GM12878 (cell line): ENCODE measurements at regions not wholly inside any gene's neighbourhood (a gene's known extent, or its start where the extent isn't known, plus 50 kb on each side); places are given as distances from the start of the nearest gene placed in this dataset.

Experiments used
- ATAC-seq: fragments of 200-7000 bp; cut with Tn5 transposase; 3 replicates; pipeline ENCODE4 v1.9.1; 2020; ENCODE audit warnings: mild to moderate bottlenecking, moderate library complexity
- BruUV-seq: library from RNA; stranded (reverse); fragments of 400-500 nt; replicated peaks from 2 replicates; lab custom pipeline; 2021; lab: Mats Ljungman, UMichigan
- CTCF ChIA-PET: fragments of 300-600 bp; sonication (Branson Sonifier 250); formaldehyde crosslinking; extraction: SDS; loops from one replicate; lab custom pipeline; 2021; ENCODE audit warnings: inconsistent platforms; lab: Yijun Ruan, JAX
- POLR2A ChIA-PET: fragments of 350-600 bp; formaldehyde crosslinking; extraction: SDS; loops from one replicate; lab custom pipeline; 2021; ENCODE audit warnings: inconsistent platforms; lab: Charles Lee
- RAD21 ChIA-PET: fragments of 300-600 bp; sonication (Branson Sonifier 250); formaldehyde crosslinking; loops from one replicate; lab custom pipeline; 2023; ENCODE audit warnings: antibody characterized with exemption; ENCODE audit not compliant: unreplicated experiment; lab: Charles Lee
- SMC1A ChIA-PET: fragments of 300-600 bp; sonication (Branson Sonifier 250); formaldehyde crosslinking; loops from one replicate; lab custom pipeline; 2023; ENCODE audit not compliant: unreplicated experiment, uncharacterized antibody; lab: Charles Lee
- DNase-seq: peaks from one replicate; pipeline ENCODE4 v3.0.0-alpha.2; 2011; ENCODE audit warnings: low read depth, low spot score
- FAIRE-seq: peaks from 3 replicates; lab custom pipeline; 2011; peaks lifted over from hg19 to GRCh38; lab: Jason Lieb, UNC
- H2AFZ ChIP-seq: 2 replicates; pipeline ENCODE4 v1.6.0; 2011; ENCODE audit warnings: low read depth, low read length, control low read depth; ENCODE audit not compliant: control insufficient read depth
- H3K27ac ChIP-seq: 2 replicates; pipeline ENCODE4 v1.5.1; 2011; ENCODE audit warnings: control low read depth; ENCODE audit not compliant: control insufficient read depth, insufficient read depth
- H3K27me3 ChIP-seq, 2 experiments: replicated peaks in 1 of 2; 2 replicates each; pipeline versions ENCODE4 v1.6.0 to v1.6.1; 2011; ENCODE audit warnings: low read length in 1 of 2; ENCODE audit not compliant: control insufficient read depth in 2 of 2, insufficient read depth in 2 of 2
- H3K36me3 ChIP-seq, 2 experiments: 2 replicates each; pipeline ENCODE4 v1.5.1; 2011; ENCODE audit warnings: low read length in 1 of 2; ENCODE audit not compliant: control insufficient read depth in 2 of 2, insufficient read depth in 2 of 2
- H3K4me1 ChIP-seq: 2 replicates; pipeline ENCODE4 v1.6.1; 2011; ENCODE audit warnings: mild to moderate bottlenecking, low read length, moderate library complexity, mixed read lengths; ENCODE audit not compliant: control insufficient read depth, insufficient read depth
- H3K4me2 ChIP-seq: 2 replicates; pipeline ENCODE4 v1.6.0; 2011; ENCODE audit warnings: control low read depth; ENCODE audit not compliant: control insufficient read depth, insufficient read depth
- H3K4me3 ChIP-seq: fragments of 200-600 bp; sonication (generic); 2 replicates; pipeline ENCODE4 v1.5.1; 2016
- H3K79me2 ChIP-seq: 2 replicates; pipeline ENCODE4 v1.6.0; 2011; ENCODE audit warnings: low read length; ENCODE audit not compliant: control insufficient read depth, insufficient read depth
- H3K9ac ChIP-seq: 2 replicates; pipeline ENCODE4 v1.8.0; 2011; ENCODE audit warnings: low read length, control low read depth, mixed read lengths; ENCODE audit not compliant: control insufficient read depth, insufficient read depth
- H3K9me3 ChIP-seq: replicated peaks from 3 replicates; pipeline ENCODE4 v1.5.1; 2011; ENCODE audit warnings: mild to moderate bottlenecking, low read length; ENCODE audit not compliant: control insufficient read depth, insufficient read depth
- H4K20me1 ChIP-seq: 2 replicates; pipeline ENCODE4 v1.6.0; 2011; ENCODE audit not compliant: control insufficient read depth, insufficient read depth
- BACH1 ChIP-seq: fragments of 450-650 bp; IDR thresholded peaks from 2 replicates; pipeline ENCODE4 v1.6.1; 2017; ENCODE audit warnings: mild to moderate bottlenecking, borderline replicate concordance
- CHD2 ChIP-seq: IDR thresholded peaks from 2 replicates; pipeline ENCODE4 v1.6.1; 2011; ENCODE audit warnings: low read depth, low read length, improper control_type of control experiment, borderline replicate concordance
- CTCF ChIP-seq, 3 experiments: IDR thresholded peaks in 2 of 3; conservative IDR thresholded peaks in 1 of 3; 2 replicates each; pipeline ENCODE4 v1.5.1; 2011; ENCODE audit warnings: low read depth in 3 of 3, low read length in 3 of 3, mild to moderate bottlenecking in 3 of 3, control low read depth in 2 of 3, moderate library complexity in 2 of 3, inconsistent platforms in 1 of 3, mixed read lengths in 1 of 3; ENCODE audit not compliant: control insufficient read depth in 2 of 3, insufficient read depth in 1 of 3; ENCODE audit errors: extremely low read depth in 1 of 3
- EP300 ChIP-seq, 2 experiments: fragments of 150-350 bp in 1 of 2; IDR thresholded peaks; 2 replicates each; pipeline ENCODE4 v1.6.1; 2011 to 2012; ENCODE audit warnings: low read depth in 2 of 2, low read length in 2 of 2, borderline replicate concordance in 1 of 2, improper control_type of control experiment in 1 of 2, inconsistent platforms in 1 of 2; ENCODE audit not compliant: control insufficient read depth in 1 of 2
- HDAC2 ChIP-seq: fragments of 200-600 bp; sonication (generic); IDR thresholded peaks from 2 replicates; pipeline ENCODE4 v1.6.1; 2017
- IRF3 ChIP-seq: fragments of 450-650 bp; IDR thresholded peaks from 2 replicates; pipeline ENCODE4 v1.6.1; 2014; ENCODE audit warnings: mild to moderate bottlenecking
- NFXL1 ChIP-seq: fragments of 450-650 bp; IDR thresholded peaks from 2 replicates; pipeline ENCODE4 v1.6.1; 2017; ENCODE audit warnings: antibody characterized with exemption, mild to moderate bottlenecking, borderline replicate concordance
- RAD21 ChIP-seq: IDR thresholded peaks from 2 replicates; pipeline ENCODE4 v1.6.1; 2011; ENCODE audit warnings: mild to moderate bottlenecking, low read depth, low read length, moderate library complexity; ENCODE audit not compliant: insufficient read depth
- RB1 ChIP-seq: fragments of 450-650 bp; formaldehyde crosslinking; IDR thresholded peaks from 2 replicates; pipeline ENCODE4 v1.6.1; 2017; ENCODE audit warnings: mild to moderate bottlenecking, borderline replicate concordance
- RFX5 ChIP-seq: IDR thresholded peaks from 2 replicates; pipeline ENCODE4 v1.6.1; 2011; ENCODE audit warnings: low read depth, low read length, improper control_type of control experiment
- SMAD1 ChIP-seq: fragments of 450-650 bp; IDR thresholded peaks from 2 replicates; pipeline ENCODE4 v1.6.1; 2018; ENCODE audit warnings: mild to moderate bottlenecking, low read depth; ENCODE audit not compliant: partially characterized antibody
- STAT3 ChIP-seq: IDR thresholded peaks from 2 replicates; pipeline ENCODE4 v1.6.1; 2011; ENCODE audit warnings: low read depth, low read length, improper control_type of control experiment
- YBX1 ChIP-seq: fragments of 450-650 bp; IDR thresholded peaks from 2 replicates; pipeline ENCODE4 v1.6.1; 2016; ENCODE audit warnings: antibody characterized with exemption
- ZBTB4 ChIP-seq: fragments of 450-650 bp; formaldehyde crosslinking; IDR thresholded peaks from 2 replicates; pipeline ENCODE4 v1.4.0; 2022; ENCODE audit warnings: mild to moderate bottlenecking, moderate library complexity
- ZBTB40 ChIP-seq: fragments of 450-650 bp; IDR thresholded peaks from 2 replicates; pipeline ENCODE4 v1.6.1; 2016; ENCODE audit warnings: mild to moderate bottlenecking, moderate library complexity, borderline replicate concordance
- WGBS: methylation state at CpG from one replicate; pipeline ENCODE4 v1.1.6; 2016; ENCODE audit warnings: low lambda C conversion rate; ENCODE audit not compliant: insufficient replicate concordance, insufficient coverage; ENCODE audit errors: missing lambda C conversion rate; 5-methylcytosine and 5-hydroxymethylcytosine counted together
- in situ Hi-C: fragments of 300-500 bp; cut with MboI; formaldehyde crosslinking; loops from 9 replicates; pipeline ENCODE4 v1.14.3; 2018; ENCODE audit warnings: mixed read lengths
- intact Hi-C: fragments of 100-400 bp; cut with micrococcal nuclease; formaldehyde crosslinking; loops from one replicate; pipeline ENCODE4 v1.14.2; 2022; ENCODE audit not compliant: unreplicated experiment

GRCh38 chr16:50941681-50942080 is 199.8 kb downstream of the CYLD start:
- no peak for TF ChIP-seq ZBTB40
- TF ChIP-seq CTCF (IDR thresholded peaks at IDR 0.05 in 2 of 3, conservative IDR thresholded peaks at IDR 0.05 in 1 of 3; ENCODE audit: control insufficient read depth in 2 of 3, extremely low read depth in 1 of 3, insufficient read depth in 1 of 3, low read depth in 3 of 3, low read length in 3 of 3): no peak
- no peak for TF ChIP-seq HDAC2
- TF ChIP-seq RAD21: no peak
- TF ChIP-seq RB1: no peak
- no peak for TF ChIP-seq IRF3
- TF ChIP-seq NFXL1: no peak
- no peak for TF ChIP-seq CHD2
- TF ChIP-seq YBX1: no peak
- TF ChIP-seq RFX5: no peak
- no peak for TF ChIP-seq BACH1
- TF ChIP-seq SMAD1: no peak
- TF ChIP-seq STAT3: no peak
- TF ChIP-seq EP300 (IDR thresholded peaks at IDR 0.05; ENCODE audit: borderline replicate concordance in 1 of 2, control insufficient read depth in 1 of 2, low read depth in 2 of 2, low read length in 2 of 2): no peak
- no peak for TF ChIP-seq ZBTB4
- Histone ChIP-seq H3K27me3 (peaks cover 0 to 3% of the 10 kb centered on the region in 2 experiments; a peak in 2 of 4 replicates), H4K20me1 (no peaks in the 10 kb centered on the region), H3K4me2 (no peak overlapping the region), H2AFZ (no peak overlapping the region), H3K4me3 (no peak overlapping the region), H3K27ac (no peak overlapping the region), H3K4me1 (no peaks in the 10 kb centered on the region), H3K36me3 (no peaks in the 10 kb centered on the region), H3K79me2 (no peaks in the 10 kb centered on the region), H3K9ac (no peak overlapping the region), H3K9me3 (no peaks in the 10 kb centered on the region)
- in situ Hi-C loops (no loop called here), intact Hi-C loops (loop anchor here (10.0 kb wide), 1 partner anchor 57 kb away; no protein-coding TSS in a partner anchor)
- POLR2A ChIA-PET: no interaction called here
- no peak for FAIRE-seq
- WGBS: 27% methylated on average over 6 of the region's 6 CpGs
- RAD21 ChIA-PET: no interaction called here
- no TSS peak for BruUV-seq
- ATAC-seq: no peak
- SMC1A ChIA-PET: no interaction called here
- CTCF ChIA-PET: no interaction called here
- DNase-seq: no peak
